Transverse colon (tissue), 4 donors: ENCODE measurements at regions not wholly inside any gene's neighbourhood (a gene's known extent, or its start where the extent isn't known, plus 50 kb on each side); places are given as distances from the start of the nearest gene placed in this dataset.

Experiments used
- DNase-seq: peaks from one replicate; pipeline ENCODE4 v3.0.0-alpha.2; 2019
- H3K27ac ChIP-seq, 4 donors: fragments of 200-600 bp; sonication (generic); 2 replicates each; pipeline ENCODE4 v1.5.1; 2016 to 2018; ENCODE audit warnings: inconsistent platforms in 4 of 4
- H3K27me3 ChIP-seq: fragments of 200-600 bp; sonication (generic); 2 replicates; pipeline ENCODE4 v1.5.1; 2017; ENCODE audit warnings: inconsistent platforms
- H3K36me3 ChIP-seq, 4 donors: fragments of 200-600 bp; sonication (generic); 2 replicates each; pipeline ENCODE4 v1.5.1; 2017 to 2019; ENCODE audit warnings: inconsistent platforms in 4 of 4
- H3K4me1 ChIP-seq, 4 donors: fragments of 200-600 bp; sonication (generic); 2 replicates each; pipeline ENCODE4 v1.5.1; 2017 to 2020; ENCODE audit warnings: inconsistent platforms in 4 of 4
- H3K4me3 ChIP-seq, 4 donors: fragments of 200-600 bp; sonication (generic); 1 replicate in 1 of 4; 2 replicates in 3 of 4; pipeline versions ENCODE4 v1.5.1 to v1.6.1; 2017 to 2019; ENCODE audit warnings: inconsistent platforms in 4 of 4
- H3K9me3 ChIP-seq, 2 donors: fragments of 200-600 bp; sonication (generic); 2 replicates each; pipeline ENCODE4 v1.5.1; 2017 to 2019; ENCODE audit warnings: inconsistent platforms in 2 of 2
- CTCF ChIP-seq, 5 experiments: fragments of 200-600 bp in 3 of 5; fragments of 450-650 bp in 2 of 5; sonication (generic) in 3 of 5; IDR thresholded peaks; 1 replicate in 2 of 5; 2 replicates in 3 of 5; pipeline ENCODE4 v1.5.1; 2016 to 2017; ENCODE audit warnings: antibody characterized with exemption in 5 of 5, inconsistent platforms in 3 of 5, mild to moderate bottlenecking in 2 of 5, moderate library complexity in 1 of 5
- EP300 ChIP-seq: sonication (generic); formaldehyde crosslinking; IDR thresholded peaks from one replicate; pipeline ENCODE4 v1.6.1; 2017; ENCODE audit warnings: antibody characterized with exemption, low read depth
- POLR2A ChIP-seq: fragments of 450-650 bp; IDR thresholded peaks from one replicate; pipeline ENCODE4 v1.6.1; 2016; ENCODE audit warnings: antibody characterized with exemption, mild to moderate bottlenecking, moderate library complexity
- POLR2AphosphoS5 ChIP-seq, 3 donors: sonication (generic); formaldehyde crosslinking; IDR thresholded peaks; one replicate each; pipeline ENCODE4 v1.6.1; 2016; ENCODE audit warnings: antibody characterized with exemption in 3 of 3
- WGBS, 2 donors: methylation state at CpG; one replicate each; pipeline ENCODE4 v1.1.5; 2018; ENCODE audit warnings: low coverage in 1 of 2; 5-methylcytosine and 5-hydroxymethylcytosine counted together
- in situ Hi-C, 4 donors: fragments of 200-750 bp; cut with MboI; loops; one replicate each; pipeline versions ENCODE4 v1.15.0 to v1.15.1; 2017; ENCODE audit warnings: low sequenced_read_pairs in 3 of 4, low pct_ligation_motif_present in 1 of 4, low pct_unique_long_range_greater_than_20kb in 1 of 4
- intact Hi-C: fragments of 100-400 bp; cut with DNase I; formaldehyde crosslinking; loops from one replicate; pipeline ENCODE4 v1.15.1; 2023; ENCODE audit warnings: low total_unique reads

GRCh38 chr15:92266796-92267685, 126.6 kb upstream of the ST8SIA2 start:
- Histone ChIP-seq H3K9me3 (no peaks in the 10 kb centered on the region), H3K4me3 (no peak overlapping the region), H3K27me3 (no peaks in the 10 kb centered on the region), H3K27ac (no peak overlapping the region), H3K36me3 (no peaks in the 10 kb centered on the region), H3K4me1 (no peaks in the 10 kb centered on the region)
- in situ Hi-C loops (no loop called here), intact Hi-C loops (no loop called here)
- no peak for TF ChIP-seq EP300
- 73 to 75% methylated on average over 2 to 14 of the region's 14 CpGs for WGBS, 2 donors
- DNase-seq = no peak

DNA sequence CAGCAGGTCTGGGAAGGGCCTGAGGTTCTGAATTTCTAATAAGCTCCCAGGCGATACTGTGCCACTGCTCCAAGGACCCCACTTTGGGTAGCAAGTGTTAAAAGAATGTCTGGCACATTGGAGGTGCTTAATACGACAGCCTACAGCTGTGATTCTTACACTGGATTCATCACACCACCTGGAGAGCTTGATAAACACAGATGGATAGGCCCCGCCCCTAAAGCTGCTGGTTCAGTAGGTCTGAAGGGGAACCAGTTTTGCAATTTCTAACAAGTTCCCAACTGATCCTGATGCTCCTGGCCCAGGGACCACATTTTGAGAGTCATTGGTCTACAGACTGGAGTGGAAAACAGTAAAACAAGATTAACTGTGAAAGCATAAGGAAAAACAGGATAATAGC, 124.8 kb upstream of the ST8SIA2 start:
- no peak overlapping the region for H3K27ac ChIP-seq
- DNase-seq = no peak
- no peak overlapping the region for H3K4me3 ChIP-seq
- H3K9me3 ChIP-seq = no peaks in the 10 kb centered on the region
- 63 to 100% methylated on average over 1 to 3 of the region's 3 CpGs for WGBS, 2 donors
- in situ Hi-C loops = no loop called here
- intact Hi-C loops = no loop called here
- no peaks in the 10 kb centered on the region for H3K36me3 ChIP-seq
- H3K27me3 ChIP-seq = no peaks in the 10 kb centered on the region
- TF ChIP-seq CTCF (IDR thresholded peaks at IDR 0.05) = no peak
- no peak for TF ChIP-seq EP300
- TF ChIP-seq POLR2AphosphoS5 (IDR thresholded peaks at IDR 0.05) = no peak
- TF ChIP-seq POLR2A = no peak
- no peaks in the 10 kb centered on the region for H3K4me1 ChIP-seq

- Histone ChIP-seq H3K36me3 (no peaks in the 10 kb centered on the region), H3K4me1 (no peaks in the 10 kb centered on the region), H3K4me3 (no peak overlapping the region), H3K9me3 (no peaks in the 10 kb centered on the region), H3K27ac (no peak overlapping the region), H3K27me3 (no peaks in the 10 kb centered on the region)
- in situ Hi-C loops = no loop called here
- 43 to 73% methylated on average over 1 of the region's 1 CpG for WGBS, 2 donors
- no peak for DNase-seq
- intact Hi-C loops = no loop called here
- TF ChIP-seq CTCF (IDR thresholded peaks at IDR 0.05) (no peak), POLR2A (no peak), EP300 (no peak), POLR2AphosphoS5 (IDR thresholded peaks at IDR 0.05) (no peak)
Measured at GRCh38 chr15:92271179-92271578, 122.5 kb upstream of the ST8SIA2 start.

- H3K9me3 ChIP-seq = no peaks in the 10 kb centered on the region
- no peaks in the 10 kb centered on the region for H3K27me3 ChIP-seq
- no peak for DNase-seq
- TF ChIP-seq POLR2A (no peak), EP300 (no peak), CTCF (IDR thresholded peaks at IDR 0.05) (no peak), POLR2AphosphoS5 (IDR thresholded peaks at IDR 0.05) (no peak)
- H3K27ac ChIP-seq = no peak overlapping the region
- no peaks in the 10 kb centered on the region for H3K4me1 ChIP-seq
- intact Hi-C loops = no loop called here
- WGBS, 2 donors = 83 to 94% methylated on average over 1 of the region's 1 CpG
- H3K36me3 ChIP-seq = no peaks in the 10 kb centered on the region
- no peak overlapping the region for H3K4me3 ChIP-seq
- in situ Hi-C loops = no loop called here
Measured at GRCh38 chr15:92272106-92272505, 121.6 kb upstream of the ST8SIA2 start.
